HL-60 (cell line): ENCODE measurements at regions not wholly inside any gene's neighbourhood (a gene's known extent, or its start where the extent isn't known, plus 50 kb on each side); places are given as distances from the start of the nearest gene placed in this dataset.

ENCODE experiments used
- DNase-seq, 2 experiments: peaks; one replicate each; pipeline ENCODE4 v3.0.0-alpha.2; 2010 to 2020; ENCODE audit warnings: low read depth in 1 of 2, low spot score in 1 of 2
- H3K27ac ChIP-seq: fragments of 250-450 bp; sonication (Bioruptor Pico); replicated peaks from 2 replicates; pipeline ENCODE4 v1.5.1; 2020; ENCODE audit warnings: mild to moderate bottlenecking, moderate library complexity
- H3K27me3 ChIP-seq: fragments of 250-450 bp; sonication (Bioruptor Pico); 2 replicates; pipeline ENCODE4 v1.5.1; 2021; ENCODE audit warnings: mild to moderate bottlenecking, moderate library complexity; ENCODE audit not compliant: insufficient read depth, poor library complexity, severe bottlenecking
- H3K4me3 ChIP-seq: replicated peaks from 2 replicates; pipeline ENCODE4 v1.5.1; 2011; ENCODE audit warnings: mild to moderate bottlenecking, control low read depth, low read length; ENCODE audit not compliant: insufficient read depth
- GABPA ChIP-seq: IDR thresholded peaks from 2 replicates; pipeline ENCODE4 v1.6.1; 2012; ENCODE audit warnings: low read depth
- POLR2AphosphoS5 ChIP-seq: IDR thresholded peaks from 2 replicates; pipeline ENCODE4 v1.6.1; 2012; ENCODE audit warnings: low read depth
- SPI1 ChIP-seq: IDR thresholded peaks from 2 replicates; pipeline ENCODE4 v1.6.1; 2012; ENCODE audit warnings: low read depth, mild to moderate bottlenecking, borderline replicate concordance
- TF ChIP-seq, protein P1 (sequence below): IDR thresholded peaks from one replicate; pipeline ENCODE4 v1.5.1; 2011; ENCODE audit warnings: low read length, control low read depth, inconsistent platforms; ENCODE audit not compliant: insufficient read depth
- TF ChIP-seq, protein P2 (sequence below): IDR thresholded peaks from 2 replicates; pipeline ENCODE4 v1.6.1; 2012; ENCODE audit warnings: low read depth; ENCODE audit not compliant: insufficient replicate concordance

DNA sequence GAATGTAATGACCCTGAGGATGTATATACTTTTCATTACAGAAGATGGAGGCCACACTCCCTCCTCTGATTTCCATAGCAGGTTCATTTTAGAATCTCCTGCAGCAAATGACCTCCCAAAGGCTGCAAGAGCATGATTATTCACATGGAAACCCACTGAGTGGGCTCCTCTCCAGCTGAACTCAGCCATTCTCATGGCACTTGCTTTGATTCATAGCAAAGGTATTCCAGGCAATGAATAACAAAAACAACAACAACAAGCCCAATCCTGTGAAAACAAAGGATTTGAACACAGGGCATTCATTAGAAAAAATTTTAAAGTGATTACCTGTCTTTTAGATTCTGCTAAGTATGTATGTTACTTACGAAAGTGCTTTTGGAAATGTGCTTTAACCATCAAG, 894.0 kb upstream of the FRG1 start:
- no peak overlapping the region for H3K4me3 ChIP-seq
- no peaks in the 10 kb centered on the region for H3K27me3 ChIP-seq
- H3K27ac ChIP-seq, result no peak overlapping the region
- DNase-seq, result no peak
- TF ChIP-seq, protein P1, sequence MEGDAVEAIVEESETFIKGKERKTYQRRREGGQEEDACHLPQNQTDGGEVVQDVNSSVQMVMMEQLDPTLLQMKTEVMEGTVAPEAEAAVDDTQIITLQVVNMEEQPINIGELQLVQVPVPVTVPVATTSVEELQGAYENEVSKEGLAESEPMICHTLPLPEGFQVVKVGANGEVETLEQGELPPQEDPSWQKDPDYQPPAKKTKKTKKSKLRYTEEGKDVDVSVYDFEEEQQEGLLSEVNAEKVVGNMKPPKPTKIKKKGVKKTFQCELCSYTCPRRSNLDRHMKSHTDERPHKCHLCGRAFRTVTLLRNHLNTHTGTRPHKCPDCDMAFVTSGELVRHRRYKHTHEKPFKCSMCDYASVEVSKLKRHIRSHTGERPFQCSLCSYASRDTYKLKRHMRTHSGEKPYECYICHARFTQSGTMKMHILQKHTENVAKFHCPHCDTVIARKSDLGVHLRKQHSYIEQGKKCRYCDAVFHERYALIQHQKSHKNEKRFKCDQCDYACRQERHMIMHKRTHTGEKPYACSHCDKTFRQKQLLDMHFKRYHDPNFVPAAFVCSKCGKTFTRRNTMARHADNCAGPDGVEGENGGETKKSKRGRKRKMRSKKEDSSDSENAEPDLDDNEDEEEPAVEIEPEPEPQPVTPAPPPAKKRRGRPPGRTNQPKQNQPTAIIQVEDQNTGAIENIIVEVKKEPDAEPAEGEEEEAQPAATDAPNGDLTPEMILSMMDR, result no peak
- TF ChIP-seq GABPA (no peak), SPI1 (no peak), POLR2AphosphoS5 (no peak)
- TF ChIP-seq, protein P2, sequence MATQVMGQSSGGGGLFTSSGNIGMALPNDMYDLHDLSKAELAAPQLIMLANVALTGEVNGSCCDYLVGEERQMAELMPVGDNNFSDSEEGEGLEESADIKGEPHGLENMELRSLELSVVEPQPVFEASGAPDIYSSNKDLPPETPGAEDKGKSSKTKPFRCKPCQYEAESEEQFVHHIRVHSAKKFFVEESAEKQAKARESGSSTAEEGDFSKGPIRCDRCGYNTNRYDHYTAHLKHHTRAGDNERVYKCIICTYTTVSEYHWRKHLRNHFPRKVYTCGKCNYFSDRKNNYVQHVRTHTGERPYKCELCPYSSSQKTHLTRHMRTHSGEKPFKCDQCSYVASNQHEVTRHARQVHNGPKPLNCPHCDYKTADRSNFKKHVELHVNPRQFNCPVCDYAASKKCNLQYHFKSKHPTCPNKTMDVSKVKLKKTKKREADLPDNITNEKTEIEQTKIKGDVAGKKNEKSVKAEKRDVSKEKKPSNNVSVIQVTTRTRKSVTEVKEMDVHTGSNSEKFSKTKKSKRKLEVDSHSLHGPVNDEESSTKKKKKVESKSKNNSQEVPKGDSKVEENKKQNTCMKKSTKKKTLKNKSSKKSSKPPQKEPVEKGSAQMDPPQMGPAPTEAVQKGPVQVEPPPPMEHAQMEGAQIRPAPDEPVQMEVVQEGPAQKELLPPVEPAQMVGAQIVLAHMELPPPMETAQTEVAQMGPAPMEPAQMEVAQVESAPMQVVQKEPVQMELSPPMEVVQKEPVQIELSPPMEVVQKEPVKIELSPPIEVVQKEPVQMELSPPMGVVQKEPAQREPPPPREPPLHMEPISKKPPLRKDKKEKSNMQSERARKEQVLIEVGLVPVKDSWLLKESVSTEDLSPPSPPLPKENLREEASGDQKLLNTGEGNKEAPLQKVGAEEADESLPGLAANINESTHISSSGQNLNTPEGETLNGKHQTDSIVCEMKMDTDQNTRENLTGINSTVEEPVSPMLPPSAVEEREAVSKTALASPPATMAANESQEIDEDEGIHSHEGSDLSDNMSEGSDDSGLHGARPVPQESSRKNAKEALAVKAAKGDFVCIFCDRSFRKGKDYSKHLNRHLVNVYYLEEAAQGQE, result no peak

DNA sequence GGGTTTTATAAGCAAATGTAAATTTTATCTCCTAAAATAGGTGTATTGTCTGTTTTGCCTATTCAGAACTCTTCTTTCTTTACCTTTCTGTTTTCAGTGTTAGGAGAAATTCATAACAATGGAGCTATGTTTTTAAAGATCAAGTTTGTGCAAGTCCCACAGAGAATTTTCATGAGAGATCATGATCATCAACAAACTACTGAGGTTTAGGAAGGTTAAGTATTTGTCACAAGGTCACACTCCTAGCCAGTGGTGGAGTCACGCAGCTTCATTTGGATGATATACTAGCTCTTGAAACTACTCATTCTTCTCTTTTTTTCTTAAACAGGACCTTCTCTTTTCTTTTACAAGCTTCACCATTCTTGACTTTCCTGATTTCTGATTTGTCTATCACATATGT, 892.6 kb upstream of the FRG1 start:
- DNase-seq, result no peak
- TF ChIP-seq GABPA (no peak), SPI1 (no peak), POLR2AphosphoS5 (no peak)
- TF ChIP-seq, protein P2, result no peak
- TF ChIP-seq, protein P1, result no peak
- Histone ChIP-seq H3K27ac (no peak overlapping the region), H3K4me3 (no peak overlapping the region), H3K27me3 (no peaks in the 10 kb centered on the region)

DNA sequence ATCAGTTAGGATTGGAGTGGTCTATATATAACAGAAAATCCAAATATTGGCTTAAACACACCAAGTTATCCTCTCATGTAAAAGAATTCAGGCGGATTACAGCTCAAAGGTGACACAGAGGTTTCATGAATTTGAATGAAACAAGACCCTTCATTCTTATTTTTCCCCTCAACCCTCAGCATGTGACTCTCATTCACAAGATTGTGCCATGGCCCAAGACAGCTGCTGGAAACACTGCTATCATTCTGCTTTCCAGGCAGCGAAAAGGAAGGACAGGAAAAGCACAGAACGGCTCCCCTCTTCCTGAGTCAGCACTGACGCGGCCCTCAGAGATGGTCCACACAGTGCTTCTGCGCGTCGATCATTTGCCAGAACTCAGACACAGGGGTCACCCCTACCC, 891.0 kb upstream of the FRG1 start:
- DNase-seq, result no peak
- Histone ChIP-seq H3K27me3 (no peaks in the 10 kb centered on the region), H3K4me3 (no peak overlapping the region), H3K27ac (no peak overlapping the region)
- TF ChIP-seq, protein P2, result no peak
- TF ChIP-seq SPI1, result no peak
- TF ChIP-seq GABPA, result no peak
- TF ChIP-seq, protein P1, result no peak
- TF ChIP-seq POLR2AphosphoS5, result no peak
